HAP-1 (cell line): ENCODE measurements at regions not wholly inside any gene's neighbourhood (a gene's known extent, or its start where the extent isn't known, plus 50 kb on each side); places are given as distances from the start of the nearest gene placed in this dataset.

Experiments used
- DNase-seq, 2 experiments: peaks; one replicate each; pipeline ENCODE4 v3.0.0-alpha.2; 2016 to 2020; ENCODE audit warnings: low spot score in 2 of 2
- H3K27me3 ChIP-seq: fragments of 250-450 bp; sonication (Bioruptor Pico); 2 replicates; pipeline ENCODE4 v1.5.1; 2020; ENCODE audit warnings: low read depth, mild to moderate bottlenecking, moderate library complexity
- H3K36me3 ChIP-seq: fragments of 250-450 bp; sonication (Bioruptor Pico); replicated peaks from 2 replicates; pipeline ENCODE4 v1.5.1; 2020; ENCODE audit warnings: mild to moderate bottlenecking
- H3K4me1 ChIP-seq: fragments of 250-450 bp; sonication (Bioruptor Pico); 2 replicates; pipeline ENCODE4 v1.5.1; 2020; ENCODE audit warnings: mild to moderate bottlenecking
- H3K4me3 ChIP-seq: fragments of 250-450 bp; sonication (Bioruptor Pico); 2 replicates; pipeline ENCODE4 v1.5.1; 2020; ENCODE audit warnings: mild to moderate bottlenecking, moderate library complexity
- H3K9me3 ChIP-seq: fragments of 250-450 bp; sonication (Bioruptor Pico); 2 replicates; pipeline ENCODE4 v1.5.1; 2020; ENCODE audit warnings: mild to moderate bottlenecking, moderate library complexity
- in situ Hi-C: fragments of 300-500 bp; cut with MboI; formaldehyde crosslinking; loops from 3 replicates; pipeline ENCODE4 v1.14.3; 2020; ENCODE audit warnings: low sequenced_read_pairs, inconsistent platforms, mixed read lengths

- Histone ChIP-seq H3K9me3 (no peaks in the 10 kb centered on the region), H3K4me3 (no peak overlapping the region), H3K4me1 (no peaks in the 10 kb centered on the region), H3K27me3 (no peaks in the 10 kb centered on the region), H3K36me3 (no peaks in the 10 kb centered on the region)
- no peak for DNase-seq
- in situ Hi-C loops = loop anchor here (10.0 to 25.0 kb wide), 2 partner anchors 102 to 350 kb away; no protein-coding TSS in a partner anchor
Measured at GRCh38 chr1:234734869-234735268, 124.9 kb upstream of the IRF2BP2 start.

GRCh38 chr1:234734412-234734835, 124.4 kb upstream of the IRF2BP2 start:
- Histone ChIP-seq H3K27me3 (no peaks in the 10 kb centered on the region), H3K9me3 (no peaks in the 10 kb centered on the region), H3K4me3 (no peak overlapping the region), H3K4me1 (no peaks in the 10 kb centered on the region), H3K36me3 (no peaks in the 10 kb centered on the region)
- in situ Hi-C loops = loop anchor here (10.0 to 25.0 kb wide), 2 partner anchors 103 to 350 kb away; no protein-coding TSS in a partner anchor
- no peak for DNase-seq

- no peak for DNase-seq
- Histone ChIP-seq H3K4me3 (no peak overlapping the region), H3K36me3 (no peaks in the 10 kb centered on the region), H3K27me3 (no peaks in the 10 kb centered on the region), H3K4me1 (no peaks in the 10 kb centered on the region), H3K9me3 (no peaks in the 10 kb centered on the region)
- in situ Hi-C loops = loop anchor here (10.0 to 25.0 kb wide), 2 partner anchors 104 to 351 kb away; no protein-coding TSS in a partner anchor
Measured at GRCh38 chr1:234733427-234733826, 123.4 kb upstream of the IRF2BP2 start.

- in situ Hi-C loops = loop anchor here (10.0 to 25.0 kb wide), 2 partner anchors 104 to 352 kb away; no protein-coding TSS in a partner anchor
- no peaks in the 10 kb centered on the region for H3K9me3 ChIP-seq
Measured at GRCh38 chr1:234732671-234733390, 122.9 kb upstream of the IRF2BP2 start.

GRCh38 chr1:234732260-234732659, 122.3 kb upstream of the IRF2BP2 start:
- Histone ChIP-seq H3K27me3 (no peaks in the 10 kb centered on the region), H3K4me3 (no peak overlapping the region), H3K4me1 (no peaks in the 10 kb centered on the region), H3K9me3 (no peaks in the 10 kb centered on the region), H3K36me3 (no peaks in the 10 kb centered on the region)
- in situ Hi-C loops = loop anchor here (10.0 to 25.0 kb wide), 2 partner anchors 105 to 353 kb away; no protein-coding TSS in a partner anchor
- no peak for DNase-seq

More at GRCh38 chr1:234732671-234733390, 122.9 kb upstream of the IRF2BP2 start:
- H3K4me3 ChIP-seq = no peak overlapping the region
- no peaks in the 10 kb centered on the region for H3K36me3 ChIP-seq
- H3K27me3 ChIP-seq = no peaks in the 10 kb centered on the region
- no peaks in the 10 kb centered on the region for H3K4me1 ChIP-seq
- no peak for DNase-seq

GRCh38 chr1:234731569-234732085, 121.6 kb upstream of the IRF2BP2 start:
- in situ Hi-C loops = loop anchor here (10.0 to 25.0 kb wide), 2 partner anchors 106 to 353 kb away; no protein-coding TSS in a partner anchor
- H3K4me3 ChIP-seq = no peak overlapping the region

GRCh38 chr1:234730770-234731568, 121.0 kb upstream of the IRF2BP2 start:
- no peak for DNase-seq
- Histone ChIP-seq H3K36me3 (no peaks in the 10 kb centered on the region), H3K9me3 (no peaks in the 10 kb centered on the region), H3K4me3 (no peak overlapping the region), H3K4me1 (no peaks in the 10 kb centered on the region), H3K27me3 (no peaks in the 10 kb centered on the region)
- in situ Hi-C loops = loop anchor here (10.0 to 25.0 kb wide), 2 partner anchors 106 to 354 kb away; no protein-coding TSS in a partner anchor

More at GRCh38 chr1:234731569-234732085, 121.6 kb upstream of the IRF2BP2 start:
- H3K4me1 ChIP-seq = no peaks in the 10 kb centered on the region
- no peaks in the 10 kb centered on the region for H3K9me3 ChIP-seq
- DNase-seq = no peak
- H3K27me3 ChIP-seq = no peaks in the 10 kb centered on the region
- H3K36me3 ChIP-seq = no peaks in the 10 kb centered on the region

- no peak overlapping the region for H3K4me3 ChIP-seq
- H3K9me3 ChIP-seq = no peaks in the 10 kb centered on the region
- H3K27me3 ChIP-seq = no peaks in the 10 kb centered on the region
- no peaks in the 10 kb centered on the region for H3K36me3 ChIP-seq
- in situ Hi-C loops = loop anchor here (10.0 to 25.0 kb wide), 2 partner anchors 107 to 354 kb away; no protein-coding TSS in a partner anchor
- H3K4me1 ChIP-seq = peaks cover 1% of the 10 kb centered on the region
- no peak for DNase-seq
Measured at GRCh38 chr1:234730475-234730769, 120.4 kb upstream of the IRF2BP2 start.

GRCh38 chr1:234729561-234730474, 119.8 kb upstream of the IRF2BP2 start:
- H3K27me3 ChIP-seq = no peaks in the 10 kb centered on the region
- H3K9me3 ChIP-seq = no peaks in the 10 kb centered on the region
- H3K4me3 ChIP-seq = no peak overlapping the region
- in situ Hi-C loops = loop anchor here (10.0 to 25.0 kb wide), 3 partner anchors 107 to 355 kb away; no protein-coding TSS in a partner anchor
- peaks cover 7% of the 10 kb centered on the region for H3K4me1 ChIP-seq
- H3K36me3 ChIP-seq = no peaks in the 10 kb centered on the region
- no peak for DNase-seq

- Histone ChIP-seq H3K36me3 (no peaks in the 10 kb centered on the region), H3K4me1 (peaks cover 13% of the 10 kb centered on the region), H3K27me3 (no peaks in the 10 kb centered on the region), H3K4me3 (no peak overlapping the region), H3K9me3 (no peaks in the 10 kb centered on the region)
- DNase-seq = no peak
- in situ Hi-C loops = loop anchor here (10.0 to 25.0 kb wide), 2 partner anchors 109 to 124 kb away; no protein-coding TSS in a partner anchor
Measured at GRCh38 chr1:234728740-234729139, 118.8 kb upstream of the IRF2BP2 start.

GRCh38 chr1:234727018-234727940, 117.3 kb upstream of the IRF2BP2 start:
- H3K36me3 ChIP-seq = no peaks in the 10 kb centered on the region
- H3K4me1 ChIP-seq = peaks cover 22% of the 10 kb centered on the region
- H3K27me3 ChIP-seq = no peaks in the 10 kb centered on the region
- no peak for DNase-seq
- in situ Hi-C loops = loop anchor here (10.0 to 25.0 kb wide), 2 partner anchors 110 to 122 kb away; no protein-coding TSS in a partner anchor
- H3K4me3 ChIP-seq = no peak overlapping the region
- no peaks in the 10 kb centered on the region for H3K9me3 ChIP-seq
